ENCODE measurements at regions not wholly inside any gene's neighbourhood (a gene's known extent, or its start where the extent isn't known, plus 50 kb on each side); places are given as distances from the start of the nearest gene placed in this dataset.

- H3K4me3 ChIP-seq (ENCODE audit: low read depth, low read length, poor library complexity, severe bottlenecking): no peak overlapping the region
- no peak overlapping the region for H2AFZ ChIP-seq (ENCODE audit: low read length)
- no TSS peak for BruUV-seq (replicated peaks)
- H3K27ac ChIP-seq (ENCODE audit: low read depth, low read length, poor library complexity, severe bottlenecking): no peak overlapping the region
- no peaks in the 10 kb centered on the region for H4K20me1 ChIP-seq (ENCODE audit: insufficient read depth, low read length)
- CTCF ChIA-PET (ENCODE audit: unreplicated experiment): no interaction called here
- no peak overlapping the region for H3K4me2 ChIP-seq (ENCODE audit: low read length)
- no peaks in the 10 kb centered on the region for H3K9me3 ChIP-seq (ENCODE audit: low read length)
- intact Hi-C loops (cut with micrococcal nuclease; ENCODE audit: unreplicated experiment): no loop called here
- DNase-seq (ENCODE audit: low spot score): no peak
- H3K36me3 ChIP-seq (ENCODE audit: insufficient read depth, low read length): no peaks in the 10 kb centered on the region
- H3K79me2 ChIP-seq (ENCODE audit: insufficient read depth, low read depth, low read length): no peaks in the 10 kb centered on the region
- POLR2A ChIA-PET: no interaction called here
- no peaks in the 10 kb centered on the region for H3K9me2 ChIP-seq (ENCODE audit: insufficient read depth, low read length)
- TF ChIP-seq EZH2phosphoT487 (IDR thresholded peaks at IDR 0.05; ENCODE audit: borderline replicate concordance, low read depth, low read length) (no peak), CTCF (conservative IDR thresholded peaks at IDR 0.05; ENCODE audit: low read length) (no peak)
- no peaks in the 10 kb centered on the region for H3K4me1 ChIP-seq (ENCODE audit: insufficient read depth, low read length, poor library complexity, severe bottlenecking)
Measured at GRCh38 chr11:41878095-41878494, 418.6 kb upstream of the LRRC4C start.

- H2AFZ ChIP-seq (ENCODE audit: low read length): no peak overlapping the region
- H3K79me2 ChIP-seq (ENCODE audit: insufficient read depth, low read depth, low read length): no peaks in the 10 kb centered on the region
- H3K4me3 ChIP-seq (ENCODE audit: low read depth, low read length, poor library complexity, severe bottlenecking): no peak overlapping the region
- H3K4me1 ChIP-seq (ENCODE audit: insufficient read depth, low read length, poor library complexity, severe bottlenecking): no peaks in the 10 kb centered on the region
- no peaks in the 10 kb centered on the region for H3K36me3 ChIP-seq (ENCODE audit: insufficient read depth, low read length)
- intact Hi-C loops (cut with micrococcal nuclease; ENCODE audit: unreplicated experiment): no loop called here
- CTCF ChIA-PET (ENCODE audit: unreplicated experiment): no interaction called here
- no peak overlapping the region for H3K27ac ChIP-seq (ENCODE audit: low read depth, low read length, poor library complexity, severe bottlenecking)
- H3K9me2 ChIP-seq (ENCODE audit: insufficient read depth, low read length): no peaks in the 10 kb centered on the region
- no peaks in the 10 kb centered on the region for H3K9me3 ChIP-seq (ENCODE audit: low read length)
- TF ChIP-seq EZH2phosphoT487 (IDR thresholded peaks at IDR 0.05; ENCODE audit: borderline replicate concordance, low read depth, low read length) (no peak), CTCF (conservative IDR thresholded peaks at IDR 0.05; ENCODE audit: low read length) (no peak)
- H4K20me1 ChIP-seq (ENCODE audit: insufficient read depth, low read length): no peaks in the 10 kb centered on the region
- H3K4me2 ChIP-seq (ENCODE audit: low read length): no peak overlapping the region
- POLR2A ChIA-PET: interaction anchor here (0.6 kb wide), 1 partner anchor 197 kb away, joined by 3 read pairs; no protein-coding TSS in a partner anchor
- no TSS peak for BruUV-seq (replicated peaks)
- no peak for DNase-seq (ENCODE audit: low spot score)
Measured at GRCh38 chr11:41879214-41879613, 419.8 kb upstream of the LRRC4C start.

GRCh38 chr11:41895081-41895480, 435.6 kb upstream of the LRRC4C start:
- H4K20me1 ChIP-seq (ENCODE audit: insufficient read depth, low read length): no peaks in the 10 kb centered on the region
- no peaks in the 10 kb centered on the region for H3K36me3 ChIP-seq (ENCODE audit: insufficient read depth, low read length)
- no peaks in the 10 kb centered on the region for H3K4me1 ChIP-seq (ENCODE audit: insufficient read depth, low read length, poor library complexity, severe bottlenecking)
- POLR2A ChIA-PET: no interaction called here
- intact Hi-C loops (cut with micrococcal nuclease; ENCODE audit: unreplicated experiment): no loop called here
- H3K27ac ChIP-seq (ENCODE audit: low read depth, low read length, poor library complexity, severe bottlenecking): no peak overlapping the region
- no peak for TF ChIP-seq CTCF (conservative IDR thresholded peaks at IDR 0.05; ENCODE audit: low read length)
- TF ChIP-seq EZH2phosphoT487 (IDR thresholded peaks at IDR 0.05; ENCODE audit: borderline replicate concordance, low read depth, low read length): no peak
- no peak overlapping the region for H3K4me3 ChIP-seq (ENCODE audit: low read depth, low read length, poor library complexity, severe bottlenecking)
- H2AFZ ChIP-seq (ENCODE audit: low read length): no peak overlapping the region
- H3K9me3 ChIP-seq (ENCODE audit: low read length): no peaks in the 10 kb centered on the region
- CTCF ChIA-PET (ENCODE audit: unreplicated experiment): no interaction called here
- H3K4me2 ChIP-seq (ENCODE audit: low read length): no peak overlapping the region
- no peaks in the 10 kb centered on the region for H3K79me2 ChIP-seq (ENCODE audit: insufficient read depth, low read depth, low read length)
- BruUV-seq (replicated peaks): no TSS peak
- H3K9me2 ChIP-seq (ENCODE audit: insufficient read depth, low read length): no peaks in the 10 kb centered on the region
- DNase-seq (ENCODE audit: low spot score): no peak

Data from OCI-LY7 (cell line).